Activated T-cell treated with anti-CD3 and anti-CD28 coated beads, Interleukin-2, amount 50 U/mL, for 4 hours (primary cell): ENCODE measurements at regions not wholly inside any gene's neighbourhood (a gene's known extent, or its start where the extent isn't known, plus 50 kb on each side); places are given as distances from the start of the nearest gene placed in this dataset.
"Not testable (repeated sequence)": the region's sequence is repeated elsewhere in the genome, so short reads cannot be mapped to it uniquely, and the experiment has no call there.

ENCODE experiments used
- ATAC-seq, 2 donors: fragments of 200-7000 bp; cut with Tn5 transposase; one replicate each; pipeline ENCODE4 v1.10.0; 2021
- DNase-seq: peaks from one replicate; pipeline ENCODE4 v3.0.0-alpha.2; 2020
- H3K27me3 Mint-ChIP-seq: one replicate; pipeline ENCODE4 v1.8.0; 2021; ENCODE audit warnings: low read depth, mixed read lengths
- H3K36me3 Mint-ChIP-seq: one replicate; pipeline ENCODE4 v1.8.0; 2022; ENCODE audit warnings: mixed read lengths; ENCODE audit not compliant: insufficient read depth
- H3K4me1 Mint-ChIP-seq: one replicate; pipeline ENCODE4 v1.8.0; 2021; ENCODE audit warnings: low read depth, mixed read lengths
- H3K4me3 Mint-ChIP-seq: one replicate; pipeline ENCODE4 v1.8.0; 2021; ENCODE audit warnings: mild to moderate bottlenecking, moderate library complexity, mixed read lengths
- H3K9me3 Mint-ChIP-seq: one replicate; pipeline ENCODE4 v1.8.0; 2021; ENCODE audit warnings: mixed read lengths

GRCh38 chr5:90263102-90263820, 146.3 kb downstream of the CETN3 start:
- Mint-ChIP-seq H3K4me1 (peaks cover 2% of the 10 kb centered on the region), H3K9me3 (no peaks in the 10 kb centered on the region), H3K36me3 (no peaks in the 10 kb centered on the region), H3K27me3 (no peaks in the 10 kb centered on the region), H3K4me3 (no peak overlapping the region)
- ATAC-seq (no peak), DNase-seq (no peak)

GRCh38 chr5:90251447-90251846, 158.1 kb downstream of the CETN3 start:
- ATAC-seq (no peak), DNase-seq (no peak)
- no peaks in the 10 kb centered on the region for H3K4me1 Mint-ChIP-seq
- H3K9me3 Mint-ChIP-seq, result no peaks in the 10 kb centered on the region
- no peak overlapping the region for H3K4me3 Mint-ChIP-seq
- no peaks in the 10 kb centered on the region for H3K27me3 Mint-ChIP-seq
- no peaks in the 10 kb centered on the region for H3K36me3 Mint-ChIP-seq

GRCh38 chr5:90248640-90249039, 160.9 kb downstream of the CETN3 start:
- Mint-ChIP-seq H3K9me3 (no peaks in the 10 kb centered on the region), H3K36me3 (no peaks in the 10 kb centered on the region), H3K27me3 (no peaks in the 10 kb centered on the region), H3K4me1 (no peaks in the 10 kb centered on the region), H3K4me3 (no peak overlapping the region)
- no peak for DNase-seq
- ATAC-seq, result no peak

GRCh38 chr5:90243848-90244247, 165.7 kb downstream of the CETN3 start:
- H3K27me3 Mint-ChIP-seq, ATAC-seq, H3K4me1 Mint-ChIP-seq, H3K9me3 Mint-ChIP-seq, H3K4me3 Mint-ChIP-seq, DNase-seq, H3K36me3 Mint-ChIP-seq: not testable (repeated sequence)

GRCh38 chr5:90233476-90233875, 176.1 kb downstream of the CETN3 start:
- no peak for DNase-seq
- ATAC-seq, result no peak
- Mint-ChIP-seq H3K4me1 (no peaks in the 10 kb centered on the region), H3K36me3 (no peaks in the 10 kb centered on the region), H3K9me3 (no peaks in the 10 kb centered on the region), H3K4me3 (no peak overlapping the region), H3K27me3 (no peaks in the 10 kb centered on the region)

- Mint-ChIP-seq H3K4me3 (no peak overlapping the region), H3K9me3 (no peaks in the 10 kb centered on the region)
Observed at GRCh38 chr5:90231688-90232087, 177.9 kb downstream of the CETN3 start.

GRCh38 chr5:90227683-90228082, 181.9 kb downstream of the CETN3 start:
- no peaks in the 10 kb centered on the region for H3K9me3 Mint-ChIP-seq
- no peaks in the 10 kb centered on the region for H3K4me1 Mint-ChIP-seq
- no peaks in the 10 kb centered on the region for H3K27me3 Mint-ChIP-seq
- no peaks in the 10 kb centered on the region for H3K36me3 Mint-ChIP-seq
- H3K4me3 Mint-ChIP-seq, result no peak overlapping the region
- ATAC-seq (no peak), DNase-seq (no peak)

More at GRCh38 chr5:90231688-90232087, 177.9 kb downstream of the CETN3 start:
- ATAC-seq (no peak), DNase-seq (no peak)
- Mint-ChIP-seq H3K27me3 (no peaks in the 10 kb centered on the region), H3K4me1 (no peaks in the 10 kb centered on the region), H3K36me3 (no peaks in the 10 kb centered on the region)

- DNase-seq (no peak), ATAC-seq (no peak)
- Mint-ChIP-seq H3K27me3 (no peaks in the 10 kb centered on the region), H3K4me3 (no peak overlapping the region), H3K9me3 (no peaks in the 10 kb centered on the region), H3K4me1 (no peaks in the 10 kb centered on the region), H3K36me3 (no peaks in the 10 kb centered on the region)
Observed at GRCh38 chr5:90226433-90227099, 183.0 kb downstream of the CETN3 start.

- ATAC-seq (no peak), DNase-seq (no peak)
- Mint-ChIP-seq H3K36me3 (no peaks in the 10 kb centered on the region), H3K9me3 (no peaks in the 10 kb centered on the region), H3K27me3 (no peaks in the 10 kb centered on the region), H3K4me3 (no peak overlapping the region), H3K4me1 (no peaks in the 10 kb centered on the region)
Observed at GRCh38 chr5:90224342-90224741, 185.2 kb downstream of the CETN3 start.

- DNase-seq (no peak), ATAC-seq (no peak)
- Mint-ChIP-seq H3K27me3 (no peaks in the 10 kb centered on the region), H3K4me1 (no peaks in the 10 kb centered on the region), H3K36me3 (no peaks in the 10 kb centered on the region), H3K9me3 (no peaks in the 10 kb centered on the region), H3K4me3 (no peak overlapping the region)
Observed at GRCh38 chr5:90223756-90224155, 185.8 kb downstream of the CETN3 start.

GRCh38 chr5:90221951-90222350, 187.6 kb downstream of the CETN3 start:
- H3K4me3 Mint-ChIP-seq, result no peak overlapping the region
- no peak for DNase-seq
- no peak for ATAC-seq
- no peaks in the 10 kb centered on the region for H3K4me1 Mint-ChIP-seq
- no peaks in the 10 kb centered on the region for H3K9me3 Mint-ChIP-seq
- no peaks in the 10 kb centered on the region for H3K36me3 Mint-ChIP-seq
- H3K27me3 Mint-ChIP-seq, result no peaks in the 10 kb centered on the region

GRCh38 chr5:90220554-90220953, 189.0 kb downstream of the CETN3 start:
- Mint-ChIP-seq H3K9me3 (no peaks in the 10 kb centered on the region), H3K4me3 (no peak overlapping the region), H3K27me3 (no peaks in the 10 kb centered on the region), H3K36me3 (no peaks in the 10 kb centered on the region), H3K4me1 (no peaks in the 10 kb centered on the region)
- DNase-seq (no peak), ATAC-seq (no peak)

GRCh38 chr5:90214991-90215390, 194.6 kb downstream of the CETN3 start:
- no peak overlapping the region for H3K4me3 Mint-ChIP-seq

GRCh38 chr5:90208323-90208722, 201.2 kb downstream of the CETN3 start:
- DNase-seq, H3K27me3 Mint-ChIP-seq, ATAC-seq, H3K4me1 Mint-ChIP-seq, H3K4me3 Mint-ChIP-seq, H3K36me3 Mint-ChIP-seq, H3K9me3 Mint-ChIP-seq: not testable (repeated sequence)

More at GRCh38 chr5:90214991-90215390, 194.6 kb downstream of the CETN3 start:
- ATAC-seq (no peak), DNase-seq (no peak)
- no peaks in the 10 kb centered on the region for H3K36me3 Mint-ChIP-seq
- H3K4me1 Mint-ChIP-seq, result no peaks in the 10 kb centered on the region
- H3K9me3 Mint-ChIP-seq, result no peaks in the 10 kb centered on the region
- H3K27me3 Mint-ChIP-seq, result no peaks in the 10 kb centered on the region

- H3K4me3 Mint-ChIP-seq, result no peak overlapping the region
- H3K4me1 Mint-ChIP-seq, result no peaks in the 10 kb centered on the region
- no peaks in the 10 kb centered on the region for H3K27me3 Mint-ChIP-seq
- ATAC-seq, result no peak
- no peaks in the 10 kb centered on the region for H3K36me3 Mint-ChIP-seq
- H3K9me3 Mint-ChIP-seq, result peaks cover 6% of the 10 kb centered on the region
- no peak for DNase-seq
Observed at GRCh38 chr5:90201923-90202322, 207.6 kb downstream of the CETN3 start.
